Choroid plexus epithelial cell (primary cell): ENCODE measurements at regions not wholly inside any gene's neighbourhood (a gene's known extent, or its start where the extent isn't known, plus 50 kb on each side); places are given as distances from the start of the nearest gene placed in this dataset.
"Not testable (repeated sequence)": the region's sequence is repeated elsewhere in the genome, so short reads cannot be mapped to it uniquely, and the experiment has no call there.

ENCODE experiments used
- DNase-seq: peaks from one replicate; pipeline ENCODE4 v3.0.0-alpha.2; 2010; ENCODE audit warnings: low read depth
- H3K4me3 ChIP-seq: 2 replicates; pipeline ENCODE4 v1.5.1; 2011; ENCODE audit warnings: low read depth, mild to moderate bottlenecking, control low read depth, low read length, moderate library complexity
- CTCF ChIP-seq: conservative IDR thresholded peaks from 2 replicates; pipeline ENCODE4 v1.5.1; 2011; ENCODE audit warnings: low read depth, mild to moderate bottlenecking, control low read depth, inconsistent platforms, low read length, moderate library complexity

DNA sequence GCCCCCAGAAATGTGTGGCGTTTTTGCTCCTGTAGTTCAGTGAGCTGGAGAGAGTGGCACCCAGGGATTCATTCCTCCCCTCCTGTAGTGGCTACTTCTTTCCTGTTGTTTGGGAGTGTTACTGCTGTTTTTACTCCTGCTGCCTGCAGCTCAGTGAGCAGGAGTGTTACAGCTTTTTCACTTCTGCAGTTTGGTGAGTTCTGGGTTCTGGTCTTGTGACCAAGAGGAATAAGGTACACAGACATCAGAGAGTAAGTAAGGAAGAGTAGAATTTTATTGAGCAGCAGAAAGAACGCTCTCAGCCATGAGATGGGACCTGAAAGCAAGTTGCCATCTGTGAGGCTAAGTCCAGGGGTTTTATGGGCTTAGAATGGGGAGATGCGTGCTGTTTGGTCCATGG lies 966.3 kb upstream of the CITED2 start:
- DNase-seq: no peak
- TF ChIP-seq CTCF: no peak
- no peak overlapping the region for H3K4me3 ChIP-seq

DNA sequence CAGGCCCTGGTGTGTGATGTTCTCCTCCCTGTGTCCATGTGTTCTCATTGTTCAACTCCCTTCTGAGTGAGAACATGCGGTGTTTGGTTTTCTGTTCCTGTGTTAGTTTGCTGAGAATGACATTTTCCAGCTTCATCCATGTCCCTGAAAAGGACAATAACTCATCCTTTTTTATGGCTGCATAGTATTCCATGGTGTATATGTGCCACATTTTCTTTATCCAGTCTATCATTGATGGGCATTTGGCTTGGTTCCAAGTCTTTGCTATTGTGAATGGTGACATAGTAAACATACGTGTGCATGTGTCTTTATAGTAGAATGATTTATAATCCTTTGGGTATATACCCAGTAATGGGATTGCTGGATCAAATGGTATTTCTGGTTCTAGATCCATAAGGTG lies 964.6 kb upstream of the CITED2 start:
- DNase-seq: not testable (repeated sequence)

GRCh38 chr6:140321891-140322290 lies 947.4 kb upstream of the CITED2 start:
- H3K4me3 ChIP-seq: no peak overlapping the region
- no peak for TF ChIP-seq CTCF
- DNase-seq: no peak

More for the DNA sequence above, 964.6 kb upstream of the CITED2 start:
- not testable (repeated sequence) for H3K4me3 ChIP-seq

GRCh38 chr6:140320081-140321080 lies 945.9 kb upstream of the CITED2 start:
- peak; percentile 47 for DNase-seq
- TF ChIP-seq CTCF: no peak
- H3K4me3 ChIP-seq: no peak overlapping the region

DNA sequence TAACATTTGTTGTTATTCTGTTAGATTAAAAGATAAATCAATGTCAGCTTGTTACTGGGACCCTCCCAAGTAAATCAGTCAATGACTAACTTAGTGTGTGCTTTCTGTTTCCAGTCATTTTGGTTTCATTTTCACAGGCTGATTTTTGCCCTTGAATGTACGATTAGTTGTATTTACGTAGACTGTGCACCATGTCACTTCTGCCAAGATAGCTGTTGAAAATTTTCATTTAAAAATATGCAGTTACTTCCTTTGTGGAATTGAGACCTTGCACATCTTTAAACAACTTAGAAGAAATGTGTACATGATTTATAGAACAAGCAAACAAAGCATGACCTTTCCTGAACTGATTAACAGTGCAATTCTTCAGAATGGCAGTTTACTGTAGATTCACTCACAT lies 944.8 kb upstream of the CITED2 start:
- no peak for TF ChIP-seq CTCF
- no peak overlapping the region for H3K4me3 ChIP-seq
- peak; percentile 86 for DNase-seq

DNA sequence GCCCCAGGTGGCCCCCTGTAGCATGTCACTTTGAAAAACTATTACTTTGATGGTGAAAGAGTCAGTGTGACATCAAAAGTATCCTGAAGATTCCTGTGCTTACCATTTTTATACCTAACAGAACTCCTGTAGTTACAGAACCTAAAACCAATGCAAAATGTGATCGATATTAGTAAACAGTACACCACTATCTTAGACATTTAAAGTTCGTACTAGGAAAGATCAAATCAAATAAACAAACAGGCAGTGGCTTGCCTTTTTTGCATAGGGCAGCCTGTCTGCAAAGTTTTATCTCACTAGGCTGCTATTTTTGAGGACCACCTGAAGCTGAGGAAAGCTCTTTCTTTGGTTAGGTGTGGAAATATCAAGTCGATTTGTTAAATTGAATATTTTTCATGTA lies 944.0 kb upstream of the CITED2 start:
- TF ChIP-seq CTCF: no peak
- DNase-seq: no peak
- H3K4me3 ChIP-seq: no peak overlapping the region

DNA sequence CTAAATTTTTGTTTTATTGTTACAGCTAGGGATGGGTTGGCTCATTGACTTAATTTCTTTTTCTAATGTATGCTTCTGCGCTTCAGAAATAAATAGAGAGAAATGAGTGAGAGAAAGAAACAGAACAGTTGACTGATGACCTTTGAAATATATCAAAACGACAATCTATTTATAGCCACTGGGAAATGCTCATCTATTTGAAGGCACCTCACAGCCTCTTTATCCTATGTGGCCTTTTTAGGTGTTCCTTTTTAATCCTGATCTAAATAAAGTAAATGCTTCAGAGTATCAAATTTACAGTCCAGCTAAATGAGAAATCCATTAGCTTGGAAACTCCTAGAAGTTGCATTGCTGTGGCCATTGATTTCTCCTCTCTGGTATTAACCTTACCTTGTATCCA lies 943.5 kb upstream of the CITED2 start:
- no peak overlapping the region for H3K4me3 ChIP-seq
- DNase-seq: no peak
- no peak for TF ChIP-seq CTCF
